Lower leg skin (tissue), 4 donors: ENCODE measurements at regions not wholly inside any gene's neighbourhood (a gene's known extent, or its start where the extent isn't known, plus 50 kb on each side); places are given as distances from the start of the nearest gene placed in this dataset.

Experiments used
- DNase-seq, 2 donors: peaks; one replicate each; pipeline ENCODE4 v3.0.0-alpha.2; 2019; ENCODE audit warnings: low spot score in 2 of 2
- H3K4me3 ChIP-seq: fragments of 200-600 bp; sonication (generic); 2 replicates; pipeline ENCODE4 v1.5.1; 2017; ENCODE audit warnings: mild to moderate bottlenecking, low read depth; ENCODE audit not compliant: poor library complexity, severe bottlenecking
- CTCF ChIP-seq, 3 donors: fragments of 450-650 bp; IDR thresholded peaks; one replicate each; pipeline ENCODE4 v1.5.1; 2016; ENCODE audit warnings: antibody characterized with exemption in 3 of 3, mild to moderate bottlenecking in 3 of 3, moderate library complexity in 2 of 3
- POLR2A ChIP-seq, 2 donors: fragments of 450-650 bp; IDR thresholded peaks; one replicate each; pipeline ENCODE4 v1.6.1; 2016 to 2017; ENCODE audit warnings: antibody characterized with exemption in 2 of 2, mild to moderate bottlenecking in 1 of 2, moderate library complexity in 1 of 2
- WGBS, 2 donors: methylation state at CpG; one replicate each; pipeline ENCODE4 v1.1.5; 2018; 5-methylcytosine and 5-hydroxymethylcytosine counted together
- intact Hi-C: fragments of 100-400 bp; cut with DNase I; formaldehyde crosslinking; loops from one replicate; pipeline ENCODE4 v1.15.0; 2023; ENCODE audit warnings: low total_unique reads

- TF ChIP-seq CTCF (IDR thresholded peaks at IDR 0.05) = no peak
- TF ChIP-seq POLR2A (IDR thresholded peaks at IDR 0.05) = no peak
- DNase-seq = no peak
- H3K4me3 ChIP-seq = no peak overlapping the region
- intact Hi-C loops = no loop called here
- 74 to 90% methylated on average over 1 of the region's 1 CpG for WGBS, 2 donors
Measured at GRCh38 chr1:81569761-81570160, 231.0 kb upstream of the ADGRL2 start.

DNA sequence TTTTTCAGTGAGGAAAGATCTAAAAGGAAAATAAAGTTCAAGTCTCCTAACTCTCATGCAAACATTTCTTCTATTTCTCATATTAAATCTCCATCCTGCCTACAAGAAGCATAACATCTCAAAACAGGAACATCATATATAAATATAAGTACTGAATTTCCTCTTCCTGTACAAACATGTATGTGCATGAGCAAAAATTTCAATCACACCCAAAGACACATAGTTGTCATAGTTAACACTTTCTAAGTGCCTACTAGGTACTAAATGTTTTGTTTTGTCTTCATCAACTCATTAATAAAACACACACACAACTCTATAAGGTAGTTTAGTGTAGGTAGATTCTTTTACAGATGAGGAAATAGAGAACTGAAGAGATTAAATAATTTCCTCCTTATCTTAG lies 237.1 kb upstream of the ADGRL2 start:
- no peak overlapping the region for H3K4me3 ChIP-seq
- no peak for DNase-seq
- TF ChIP-seq POLR2A (IDR thresholded peaks at IDR 0.05) = no peak
- no peak for TF ChIP-seq CTCF (IDR thresholded peaks at IDR 0.05)
- intact Hi-C loops = no loop called here

GRCh38 chr1:81562934-81563333 lies 237.8 kb upstream of the ADGRL2 start:
- intact Hi-C loops = no loop called here
- WGBS, 2 donors = 74 to 82% methylated on average over 3 of the region's 3 CpGs
- no peak for DNase-seq
- no peak for TF ChIP-seq POLR2A (IDR thresholded peaks at IDR 0.05)
- TF ChIP-seq CTCF (IDR thresholded peaks at IDR 0.05) = no peak
- no peak overlapping the region for H3K4me3 ChIP-seq

DNA sequence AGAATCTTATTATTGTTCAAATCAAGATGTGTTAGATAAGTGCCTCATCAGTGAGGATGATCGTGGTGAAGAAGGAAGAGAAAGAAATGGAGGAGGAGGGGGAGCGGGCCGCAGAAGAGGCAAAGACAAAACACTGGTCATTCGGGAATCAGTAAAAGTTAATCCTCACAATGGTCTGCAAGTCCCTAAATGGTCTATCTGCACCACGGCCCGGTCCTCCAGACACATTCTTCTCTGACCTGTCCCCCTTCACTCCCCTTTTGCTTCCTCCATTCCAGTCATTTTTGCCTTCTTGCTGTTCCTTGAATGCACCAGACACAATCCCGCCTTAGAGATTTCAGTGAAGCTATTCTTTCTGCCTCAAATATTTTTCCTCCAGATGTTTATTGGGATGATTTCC lies 240.1 kb upstream of the ADGRL2 start:
- intact Hi-C loops = no loop called here
- H3K4me3 ChIP-seq = no peak overlapping the region
- WGBS, 2 donors = 87 to 92% methylated on average over 7 of the region's 7 CpGs
- no peak for DNase-seq
- TF ChIP-seq POLR2A (IDR thresholded peaks at IDR 0.05) (no peak), CTCF (IDR thresholded peaks at IDR 0.05) (no peak)

DNA sequence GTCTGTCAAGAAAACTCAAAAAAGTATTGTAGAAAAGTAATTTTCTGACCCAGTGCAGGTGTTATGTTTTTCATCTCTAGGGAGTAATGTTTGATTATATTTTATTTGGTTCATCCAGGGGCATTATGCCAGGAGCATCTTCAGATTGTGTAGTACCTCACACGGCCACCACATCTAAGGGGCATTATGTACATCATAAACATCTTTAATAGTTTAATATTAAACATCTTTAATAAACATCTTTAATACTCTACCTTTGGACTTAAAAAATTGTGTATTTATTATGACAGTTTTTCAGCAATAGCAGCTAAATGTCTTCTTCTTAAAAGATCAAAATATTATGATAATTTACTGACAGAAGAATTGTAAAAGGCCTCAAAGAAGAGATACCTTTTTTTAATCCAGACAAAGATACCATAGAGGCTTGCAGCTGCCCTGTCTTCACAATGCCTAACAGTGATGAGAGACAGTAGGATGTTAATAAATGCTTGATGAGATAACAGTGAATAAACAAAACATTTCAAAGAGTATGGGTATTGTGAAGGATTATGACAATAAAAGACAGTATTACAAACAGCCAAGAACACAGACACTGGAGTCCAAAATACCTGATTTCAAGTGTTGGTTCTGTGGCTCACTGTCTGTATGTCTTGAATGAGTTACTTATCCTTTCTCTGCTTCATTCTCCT lies 240.9 kb upstream of the ADGRL2 start:
- H3K4me3 ChIP-seq = no peak overlapping the region
- no peak for DNase-seq
- intact Hi-C loops = no loop called here
- no peak for TF ChIP-seq POLR2A (IDR thresholded peaks at IDR 0.05)
- no peak for TF ChIP-seq CTCF (IDR thresholded peaks at IDR 0.05)
- 35 to 44% methylated on average over 1 of the region's 1 CpG for WGBS, 2 donors
